DMS 273 treated with DMSO at 0.1 percent for 48 hours (cell line): ENCODE measurements at regions not wholly inside any gene's neighbourhood (a gene's known extent, or its start where the extent isn't known, plus 50 kb on each side); places are given as distances from the start of the nearest gene placed in this dataset.
A peak's percentile ranks its signal among the peaks of the same experiment; 100 is the strongest.

Source experiments
- DNase-seq: peaks from one replicate; lab custom pipeline; 2025; lab: John Stamatoyannopoulos, UW

- no peak for DNase-seq
Measured at GRCh38 chr13:104843401-104843800, 1692.1 kb downstream of the EFNB2 start.

GRCh38 chr13:104841110-104841509 is 1694.4 kb downstream of the EFNB2 start:
- no peak for DNase-seq

- DNase-seq: no peak
Measured at GRCh38 chr13:104837756-104838155, 1697.7 kb downstream of the EFNB2 start.

GRCh38 chr13:104833221-104833620 is 1702.2 kb downstream of the EFNB2 start:
- no peak for DNase-seq

GRCh38 chr13:104832231-104832630 is 1703.2 kb downstream of the EFNB2 start:
- DNase-seq: no peak

GRCh38 chr13:104831831-104832230 is 1703.6 kb downstream of the EFNB2 start:
- no peak for DNase-seq

GRCh38 chr13:104823709-104824108 is 1711.8 kb downstream of the EFNB2 start:
- no peak for DNase-seq

- no peak for DNase-seq
Measured at GRCh38 chr13:104823071-104823470, 1712.4 kb downstream of the EFNB2 start.

GRCh38 chr13:104817271-104817670 is 1718.2 kb downstream of the EFNB2 start:
- DNase-seq: no peak

- no peak for DNase-seq
Measured at GRCh38 chr13:104816726-104817125, 1718.7 kb downstream of the EFNB2 start.

- DNase-seq: no peak
Measured at GRCh38 chr13:104810242-104810641, 1725.2 kb downstream of the EFNB2 start.

GRCh38 chr13:104809483-104809882 is 1726.0 kb downstream of the EFNB2 start:
- no peak for DNase-seq

GRCh38 chr13:104805346-104805745 is 1730.1 kb downstream of the EFNB2 start:
- no peak for DNase-seq

GRCh38 chr13:104799152-104799551 is 1732.9 kb upstream of the SLC10A2 start:
- DNase-seq: no peak

GRCh38 chr13:104798486-104798885 is 1732.3 kb upstream of the SLC10A2 start:
- no peak for DNase-seq

GRCh38 chr13:104796581-104796980 is 1730.4 kb upstream of the SLC10A2 start:
- DNase-seq: no peak

- no peak for DNase-seq
Measured at GRCh38 chr13:104785952-104786351, 1719.7 kb upstream of the SLC10A2 start.

- no peak for DNase-seq
Measured at GRCh38 chr13:104784891-104785290, 1718.7 kb upstream of the SLC10A2 start.

GRCh38 chr13:104782741-104783140 is 1716.5 kb upstream of the SLC10A2 start:
- DNase-seq: no peak

GRCh38 chr13:104779311-104779993 is 1713.2 kb upstream of the SLC10A2 start:
- peak; percentile 21 for DNase-seq

GRCh38 chr13:104773775-104774174 is 1707.6 kb upstream of the SLC10A2 start:
- DNase-seq: peak; percentile 2

- no peak for DNase-seq
Measured at GRCh38 chr13:104769545-104769944, 1703.3 kb upstream of the SLC10A2 start.

- no peak for DNase-seq
Measured at GRCh38 chr13:104766319-104766718, 1700.1 kb upstream of the SLC10A2 start.

GRCh38 chr13:104764600-104764999 is 1698.4 kb upstream of the SLC10A2 start:
- no peak for DNase-seq
